Stimulated activated CD8-positive, alpha-beta memory T cell treated with anti-CD3 and anti-CD28 coated beads, Interleukin-4, amount 100 ng/mL, for 24 hours (primary cell): ENCODE measurements at regions not wholly inside any gene's neighbourhood (a gene's known extent, or its start where the extent isn't known, plus 50 kb on each side); places are given as distances from the start of the nearest gene placed in this dataset.

Experiments used
- DNase-seq: peaks from one replicate; pipeline ENCODE4 v3.0.0-alpha.2; 2020; ENCODE audit warnings: low read depth

- DNase-seq = no peak
These were observed 281.7 kb upstream of the LRATD1 start for GRCh38 chr2:14350856-14351255.

GRCh38 chr2:14352067-14352466 lies 280.4 kb upstream of the LRATD1 start:
- DNase-seq = no peak

GRCh38 chr2:14354231-14354630 lies 278.3 kb upstream of the LRATD1 start:
- DNase-seq = no peak

- DNase-seq = no peak
These were observed 277.4 kb upstream of the LRATD1 start for GRCh38 chr2:14355102-14355501.

- no peak for DNase-seq
These were observed 274.2 kb upstream of the LRATD1 start for GRCh38 chr2:14358339-14358738.

GRCh38 chr2:14358774-14359173 lies 273.7 kb upstream of the LRATD1 start:
- no peak for DNase-seq

- no peak for DNase-seq
These were observed 269.4 kb upstream of the LRATD1 start for GRCh38 chr2:14363137-14363536.

- no peak for DNase-seq
These were observed 268.5 kb upstream of the LRATD1 start for GRCh38 chr2:14363976-14364375.

- DNase-seq = no peak
These were observed 268.0 kb upstream of the LRATD1 start for GRCh38 chr2:14364471-14364870.

- DNase-seq = no peak
These were observed 247.5 kb upstream of the LRATD1 start for GRCh38 chr2:14385043-14385442.

- DNase-seq = no peak
These were observed 245.2 kb upstream of the LRATD1 start for GRCh38 chr2:14387332-14387731.

- DNase-seq = no peak
These were observed 243.8 kb upstream of the LRATD1 start for GRCh38 chr2:14388724-14389123.

- DNase-seq = no peak
These were observed 235.9 kb upstream of the LRATD1 start for GRCh38 chr2:14396533-14397083.

GRCh38 chr2:14398641-14399040 lies 233.9 kb upstream of the LRATD1 start:
- no peak for DNase-seq

- DNase-seq = no peak
These were observed 230.6 kb upstream of the LRATD1 start for GRCh38 chr2:14401873-14402272.

- DNase-seq = no peak
These were observed 223.8 kb upstream of the LRATD1 start for GRCh38 chr2:14408695-14409094.

GRCh38 chr2:14417551-14417950 lies 215.0 kb upstream of the LRATD1 start:
- DNase-seq = no peak

- no peak for DNase-seq
These were observed 214.4 kb upstream of the LRATD1 start for GRCh38 chr2:14418115-14418514.

- no peak for DNase-seq
These were observed 211.7 kb upstream of the LRATD1 start for GRCh38 chr2:14420851-14421250.

- DNase-seq = no peak
These were observed 210.1 kb upstream of the LRATD1 start for GRCh38 chr2:14422426-14422825.

GRCh38 chr2:14423145-14423906 lies 209.2 kb upstream of the LRATD1 start:
- no peak for DNase-seq

- DNase-seq = no peak
These were observed 207.8 kb upstream of the LRATD1 start for GRCh38 chr2:14424478-14425390.

GRCh38 chr2:14425869-14426268 lies 206.6 kb upstream of the LRATD1 start:
- no peak for DNase-seq
